WTC11 (cell line): ENCODE measurements at regions not wholly inside any gene's neighbourhood (a gene's known extent, or its start where the extent isn't known, plus 50 kb on each side); places are given as distances from the start of the nearest gene placed in this dataset.

ENCODE experiments used
- IRF2 ChIP-seq: sonication (generic); formaldehyde crosslinking; IDR thresholded peaks from 2 replicates; pipeline ENCODE4 v1.8.0; 2022; ENCODE audit warnings: low read depth, missing genetic modification reagents, borderline replicate concordance
- NFE2L1 ChIP-seq: sonication (generic); formaldehyde crosslinking; IDR thresholded peaks from 2 replicates; pipeline ENCODE4 v1.8.1; 2023; ENCODE audit warnings: missing genetic modification reagents
- NR3C1 ChIP-seq: sonication (generic); formaldehyde crosslinking; conservative IDR thresholded peaks from 2 replicates; pipeline ENCODE4 v1.8.1; 2023; ENCODE audit warnings: low read depth, mild to moderate bottlenecking, missing genetic modification reagents
- TF ChIP-seq, protein P1 (sequence below): sonication (generic); formaldehyde crosslinking; IDR thresholded peaks from 2 replicates; pipeline ENCODE4 v1.8.0; 2022; ENCODE audit warnings: mild to moderate bottlenecking, missing genetic modification reagents
- TF ChIP-seq, protein P2 (sequence below): sonication (generic); formaldehyde crosslinking; conservative IDR thresholded peaks from 2 replicates; pipeline ENCODE4 v1.8.1; 2022; ENCODE audit warnings: mild to moderate bottlenecking, missing genetic modification reagents

DNA sequence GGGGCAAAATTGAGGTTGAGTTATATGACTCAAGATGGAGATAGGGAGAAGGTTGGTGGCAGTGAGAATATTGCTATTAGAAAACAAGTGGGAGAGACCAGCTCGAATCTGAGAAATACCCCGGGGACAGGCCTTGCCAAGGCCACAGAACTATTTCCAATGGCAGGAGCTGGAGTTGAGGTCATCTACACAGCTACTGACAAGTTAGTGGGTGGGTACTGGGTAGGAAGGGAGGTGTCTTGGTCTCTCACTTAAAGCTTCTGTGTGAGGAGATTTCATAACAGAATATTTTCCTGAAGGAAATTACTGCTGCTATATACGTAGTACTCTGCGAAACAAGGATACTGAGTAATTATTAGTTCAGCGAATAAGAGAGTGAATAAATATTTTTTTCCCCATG lies 69.4 kb upstream of the ITPRID2 start:
- TF ChIP-seq NR3C1 (CRISPR knock-in tag), result no peak
- no peak for TF ChIP-seq NFE2L1 (CRISPR knock-in tag)
- TF ChIP-seq, protein P1, sequence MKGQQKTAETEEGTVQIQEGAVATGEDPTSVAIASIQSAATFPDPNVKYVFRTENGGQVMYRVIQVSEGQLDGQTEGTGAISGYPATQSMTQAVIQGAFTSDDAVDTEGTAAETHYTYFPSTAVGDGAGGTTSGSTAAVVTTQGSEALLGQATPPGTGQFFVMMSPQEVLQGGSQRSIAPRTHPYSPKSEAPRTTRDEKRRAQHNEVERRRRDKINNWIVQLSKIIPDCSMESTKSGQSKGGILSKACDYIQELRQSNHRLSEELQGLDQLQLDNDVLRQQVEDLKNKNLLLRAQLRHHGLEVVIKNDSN (CRISPR knock-in tag), result no peak
- TF ChIP-seq, protein P2, sequence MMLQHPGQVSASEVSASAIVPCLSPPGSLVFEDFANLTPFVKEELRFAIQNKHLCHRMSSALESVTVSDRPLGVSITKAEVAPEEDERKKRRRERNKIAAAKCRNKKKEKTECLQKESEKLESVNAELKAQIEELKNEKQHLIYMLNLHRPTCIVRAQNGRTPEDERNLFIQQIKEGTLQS (CRISPR knock-in tag), result no peak
- no peak for TF ChIP-seq IRF2 (CRISPR knock-in tag)
